Liver (tissue), 7 donors: ENCODE measurements at regions not wholly inside any gene's neighbourhood (a gene's known extent, or its start where the extent isn't known, plus 50 kb on each side); places are given as distances from the start of the nearest gene placed in this dataset.

Source experiments
- DNase-seq: peaks from one replicate; pipeline ENCODE4 v3.0.0-alpha.2; 2017; ENCODE audit warnings: low spot score
- H3K27ac ChIP-seq, 2 donors: one replicate each; pipeline ENCODE4 v1.7.0; 2013; ENCODE audit warnings: inconsistent platforms in 2 of 2, low read length in 2 of 2, control low read depth in 1 of 2, low read depth in 1 of 2, mild to moderate bottlenecking in 1 of 2
- H3K27me3 ChIP-seq, 4 donors: one replicate each; pipeline versions ENCODE4 v1.6.1 to v1.7.0; 2013; ENCODE audit warnings: low read length in 3 of 4, inconsistent platforms in 1 of 4, mild to moderate bottlenecking in 1 of 4, moderate library complexity in 1 of 4; ENCODE audit not compliant: control insufficient read depth in 4 of 4, insufficient read depth in 4 of 4
- H3K36me3 ChIP-seq, 4 donors: one replicate each; pipeline versions ENCODE4 v1.6.1 to v1.7.0; 2013; ENCODE audit warnings: low read length in 3 of 4, mild to moderate bottlenecking in 3 of 4, low read depth in 1 of 4, moderate library complexity in 1 of 4; ENCODE audit not compliant: control insufficient read depth in 4 of 4, insufficient read depth in 3 of 4
- H3K4me1 ChIP-seq, 4 donors: one replicate each; pipeline versions ENCODE4 v1.6.1 to v1.7.0; 2013; ENCODE audit warnings: low read length in 3 of 4, mild to moderate bottlenecking in 3 of 4, moderate library complexity in 1 of 4; ENCODE audit not compliant: control insufficient read depth in 4 of 4, insufficient read depth in 4 of 4
- H3K4me3 ChIP-seq, 3 donors: one replicate each; pipeline versions ENCODE4 v1.6.1 to v1.7.0; 2013; ENCODE audit warnings: low read length in 3 of 3, control low read depth in 1 of 3, low read depth in 1 of 3, mild to moderate bottlenecking in 1 of 3
- H3K9ac ChIP-seq, 2 donors: one replicate each; pipeline ENCODE4 v1.7.0; 2013; ENCODE audit warnings: low read length in 2 of 2, mild to moderate bottlenecking in 2 of 2, moderate library complexity in 2 of 2, control low read depth in 1 of 2, low read depth in 1 of 2
- H3K9me3 ChIP-seq, 4 donors: one replicate each; pipeline versions ENCODE4 v1.6.1 to v1.7.0; 2013; ENCODE audit warnings: low read length in 3 of 4; ENCODE audit not compliant: control insufficient read depth in 4 of 4
- EGR1 ChIP-seq, 2 donors: IDR thresholded peaks; 2 replicates each; pipeline ENCODE4 v1.6.1; 2016 to 2018; ENCODE audit warnings: antibody characterized with exemption in 2 of 2, low read depth in 2 of 2
- FOXA1 ChIP-seq: IDR thresholded peaks from 2 replicates; pipeline ENCODE4 v1.6.1; 2016; ENCODE audit warnings: antibody characterized with exemption
- FOXA2 ChIP-seq: IDR thresholded peaks from 2 replicates; pipeline ENCODE4 v1.6.1; 2016; ENCODE audit warnings: antibody characterized with exemption
- GABPA ChIP-seq, 2 donors: IDR thresholded peaks in 1 of 2; conservative IDR thresholded peaks in 1 of 2; 2 replicates each; pipeline ENCODE4 v1.6.1; 2016; ENCODE audit warnings: antibody characterized with exemption in 2 of 2, mild to moderate bottlenecking in 1 of 2, moderate library complexity in 1 of 2
- HNF4A ChIP-seq, 2 donors: conservative IDR thresholded peaks; 2 replicates each; pipeline ENCODE4 v1.6.1; 2016; ENCODE audit warnings: antibody characterized with exemption in 2 of 2, mild to moderate bottlenecking in 2 of 2
- HNF4G ChIP-seq: IDR thresholded peaks from 2 replicates; pipeline ENCODE4 v1.6.1; 2016; ENCODE audit warnings: antibody characterized with exemption
- NR2F2 ChIP-seq: IDR thresholded peaks from 2 replicates; pipeline ENCODE4 v1.6.1; 2016; ENCODE audit warnings: antibody characterized with exemption
- RAD21 ChIP-seq, 2 donors: IDR thresholded peaks; 2 replicates each; pipeline ENCODE4 v1.6.1; 2016; ENCODE audit warnings: antibody characterized with exemption in 2 of 2, mild to moderate bottlenecking in 2 of 2
- SP1 ChIP-seq: IDR thresholded peaks from 2 replicates; pipeline ENCODE4 v1.6.1; 2018; ENCODE audit warnings: antibody characterized with exemption, mild to moderate bottlenecking
- TAF1 ChIP-seq: conservative IDR thresholded peaks from 2 replicates; pipeline ENCODE4 v1.6.1; 2016; ENCODE audit warnings: antibody characterized with exemption, mild to moderate bottlenecking
- YY1 ChIP-seq: IDR thresholded peaks from 2 replicates; pipeline ENCODE4 v1.6.1; 2016; ENCODE audit warnings: antibody characterized with exemption, mild to moderate bottlenecking
- TF ChIP-seq, protein P1 (sequence below): IDR thresholded peaks from 2 replicates; pipeline ENCODE4 v1.6.1; 2016; ENCODE audit warnings: antibody characterized with exemption
- TF ChIP-seq, protein P2 (sequence below): IDR thresholded peaks from 2 replicates; pipeline ENCODE4 v1.6.1; 2016; ENCODE audit warnings: antibody characterized with exemption
- TF ChIP-seq, protein P3 (sequence below): IDR thresholded peaks from 2 replicates; pipeline ENCODE4 v1.6.1; 2016; ENCODE audit warnings: antibody characterized with exemption, mild to moderate bottlenecking
- TF ChIP-seq, protein P4 (sequence below): fragments of 150-350 bp; IDR thresholded peaks from 2 replicates; pipeline ENCODE4 v1.5.1; 2017; ENCODE audit warnings: improper control_type of control experiment, low read depth, low read length; ENCODE audit not compliant: missing input control
- TF ChIP-seq, protein P5 (sequence below): IDR thresholded peaks from 2 replicates; pipeline ENCODE4 v1.6.1; 2016; ENCODE audit warnings: antibody characterized with exemption
- donor health status: healthy.
- donor health status: healthy.
- donor health status: healthy.
- donor health status: healthy.

DNA sequence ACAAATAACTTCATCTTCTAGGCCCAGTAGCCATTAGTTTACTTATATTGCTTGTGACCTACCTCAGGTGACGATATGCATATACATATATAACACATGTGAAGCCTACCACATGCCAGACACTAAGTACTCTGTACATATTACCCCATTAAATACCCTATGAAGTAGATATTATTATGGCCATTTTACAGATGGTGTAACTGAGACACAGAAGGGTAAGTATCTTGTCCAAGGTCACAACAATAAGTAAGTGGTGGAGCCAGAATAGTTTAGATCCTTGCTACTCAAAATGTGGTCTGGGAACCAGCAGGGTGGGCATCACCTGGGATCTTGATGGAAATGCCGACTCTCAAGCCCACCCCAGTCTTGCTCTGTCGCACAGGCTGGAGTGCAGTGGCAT, 78.1 kb upstream of the RAPGEF2 start (continued):
- TF ChIP-seq, protein P1, sequence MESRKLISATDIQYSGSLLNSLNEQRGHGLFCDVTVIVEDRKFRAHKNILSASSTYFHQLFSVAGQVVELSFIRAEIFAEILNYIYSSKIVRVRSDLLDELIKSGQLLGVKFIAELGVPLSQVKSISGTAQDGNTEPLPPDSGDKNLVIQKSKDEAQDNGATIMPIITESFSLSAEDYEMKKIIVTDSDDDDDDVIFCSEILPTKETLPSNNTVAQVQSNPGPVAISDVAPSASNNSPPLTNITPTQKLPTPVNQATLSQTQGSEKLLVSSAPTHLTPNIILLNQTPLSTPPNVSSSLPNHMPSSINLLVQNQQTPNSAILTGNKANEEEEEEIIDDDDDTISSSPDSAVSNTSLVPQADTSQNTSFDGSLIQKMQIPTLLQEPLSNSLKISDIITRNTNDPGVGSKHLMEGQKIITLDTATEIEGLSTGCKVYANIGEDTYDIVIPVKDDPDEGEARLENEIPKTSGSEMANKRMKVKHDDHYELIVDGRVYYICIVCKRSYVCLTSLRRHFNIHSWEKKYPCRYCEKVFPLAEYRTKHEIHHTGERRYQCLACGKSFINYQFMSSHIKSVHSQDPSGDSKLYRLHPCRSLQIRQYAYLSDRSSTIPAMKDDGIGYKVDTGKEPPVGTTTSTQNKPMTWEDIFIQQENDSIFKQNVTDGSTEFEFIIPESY, result no peak
- no peak for TF ChIP-seq HNF4A (conservative IDR thresholded peaks at IDR 0.05)
- TF ChIP-seq TAF1, result no peak
- TF ChIP-seq FOXA2, result no peak
- no peak for TF ChIP-seq GABPA (IDR thresholded peaks at IDR 0.05 in 1 of 2, conservative IDR thresholded peaks at IDR 0.05 in 1 of 2)
- no peak for TF ChIP-seq RAD21 (IDR thresholded peaks at IDR 0.05)
- TF ChIP-seq, protein P2, sequence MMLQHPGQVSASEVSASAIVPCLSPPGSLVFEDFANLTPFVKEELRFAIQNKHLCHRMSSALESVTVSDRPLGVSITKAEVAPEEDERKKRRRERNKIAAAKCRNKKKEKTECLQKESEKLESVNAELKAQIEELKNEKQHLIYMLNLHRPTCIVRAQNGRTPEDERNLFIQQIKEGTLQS, result no peak
- no peak for TF ChIP-seq HNF4G

DNA sequence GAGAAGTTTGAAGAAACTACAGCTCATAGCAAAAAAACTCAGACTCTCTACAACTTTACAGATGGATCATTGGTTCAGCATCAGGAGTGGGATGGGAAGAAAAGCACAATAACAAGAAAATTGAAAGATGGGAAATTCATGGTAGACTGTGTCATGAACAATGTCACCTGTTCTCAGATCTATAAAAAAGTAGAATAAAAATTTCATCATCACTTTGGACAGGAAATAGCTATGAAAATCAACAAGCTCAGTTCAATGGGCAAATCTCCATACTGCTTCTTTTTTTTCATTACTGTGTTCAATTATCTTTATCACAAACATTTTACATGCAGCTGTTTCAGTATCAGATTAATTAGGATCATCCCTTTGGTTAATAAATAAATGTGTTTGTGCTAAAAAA, 76.5 kb upstream of the RAPGEF2 start:
- TF ChIP-seq HNF4G, result no peak
- TF ChIP-seq FOXA1, result no peak
- TF ChIP-seq HNF4A (conservative IDR thresholded peaks at IDR 0.05), result no peak
- TF ChIP-seq, protein P3, sequence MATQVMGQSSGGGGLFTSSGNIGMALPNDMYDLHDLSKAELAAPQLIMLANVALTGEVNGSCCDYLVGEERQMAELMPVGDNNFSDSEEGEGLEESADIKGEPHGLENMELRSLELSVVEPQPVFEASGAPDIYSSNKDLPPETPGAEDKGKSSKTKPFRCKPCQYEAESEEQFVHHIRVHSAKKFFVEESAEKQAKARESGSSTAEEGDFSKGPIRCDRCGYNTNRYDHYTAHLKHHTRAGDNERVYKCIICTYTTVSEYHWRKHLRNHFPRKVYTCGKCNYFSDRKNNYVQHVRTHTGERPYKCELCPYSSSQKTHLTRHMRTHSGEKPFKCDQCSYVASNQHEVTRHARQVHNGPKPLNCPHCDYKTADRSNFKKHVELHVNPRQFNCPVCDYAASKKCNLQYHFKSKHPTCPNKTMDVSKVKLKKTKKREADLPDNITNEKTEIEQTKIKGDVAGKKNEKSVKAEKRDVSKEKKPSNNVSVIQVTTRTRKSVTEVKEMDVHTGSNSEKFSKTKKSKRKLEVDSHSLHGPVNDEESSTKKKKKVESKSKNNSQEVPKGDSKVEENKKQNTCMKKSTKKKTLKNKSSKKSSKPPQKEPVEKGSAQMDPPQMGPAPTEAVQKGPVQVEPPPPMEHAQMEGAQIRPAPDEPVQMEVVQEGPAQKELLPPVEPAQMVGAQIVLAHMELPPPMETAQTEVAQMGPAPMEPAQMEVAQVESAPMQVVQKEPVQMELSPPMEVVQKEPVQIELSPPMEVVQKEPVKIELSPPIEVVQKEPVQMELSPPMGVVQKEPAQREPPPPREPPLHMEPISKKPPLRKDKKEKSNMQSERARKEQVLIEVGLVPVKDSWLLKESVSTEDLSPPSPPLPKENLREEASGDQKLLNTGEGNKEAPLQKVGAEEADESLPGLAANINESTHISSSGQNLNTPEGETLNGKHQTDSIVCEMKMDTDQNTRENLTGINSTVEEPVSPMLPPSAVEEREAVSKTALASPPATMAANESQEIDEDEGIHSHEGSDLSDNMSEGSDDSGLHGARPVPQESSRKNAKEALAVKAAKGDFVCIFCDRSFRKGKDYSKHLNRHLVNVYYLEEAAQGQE, result no peak
- TF ChIP-seq SP1, result no peak
- TF ChIP-seq FOXA2, result no peak
- TF ChIP-seq, protein P1, result no peak
- no peak for TF ChIP-seq GABPA (IDR thresholded peaks at IDR 0.05 in 1 of 2, conservative IDR thresholded peaks at IDR 0.05 in 1 of 2)
- TF ChIP-seq TAF1, result no peak
- TF ChIP-seq, protein P4, sequence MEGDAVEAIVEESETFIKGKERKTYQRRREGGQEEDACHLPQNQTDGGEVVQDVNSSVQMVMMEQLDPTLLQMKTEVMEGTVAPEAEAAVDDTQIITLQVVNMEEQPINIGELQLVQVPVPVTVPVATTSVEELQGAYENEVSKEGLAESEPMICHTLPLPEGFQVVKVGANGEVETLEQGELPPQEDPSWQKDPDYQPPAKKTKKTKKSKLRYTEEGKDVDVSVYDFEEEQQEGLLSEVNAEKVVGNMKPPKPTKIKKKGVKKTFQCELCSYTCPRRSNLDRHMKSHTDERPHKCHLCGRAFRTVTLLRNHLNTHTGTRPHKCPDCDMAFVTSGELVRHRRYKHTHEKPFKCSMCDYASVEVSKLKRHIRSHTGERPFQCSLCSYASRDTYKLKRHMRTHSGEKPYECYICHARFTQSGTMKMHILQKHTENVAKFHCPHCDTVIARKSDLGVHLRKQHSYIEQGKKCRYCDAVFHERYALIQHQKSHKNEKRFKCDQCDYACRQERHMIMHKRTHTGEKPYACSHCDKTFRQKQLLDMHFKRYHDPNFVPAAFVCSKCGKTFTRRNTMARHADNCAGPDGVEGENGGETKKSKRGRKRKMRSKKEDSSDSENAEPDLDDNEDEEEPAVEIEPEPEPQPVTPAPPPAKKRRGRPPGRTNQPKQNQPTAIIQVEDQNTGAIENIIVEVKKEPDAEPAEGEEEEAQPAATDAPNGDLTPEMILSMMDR, result no peak
- no peak for TF ChIP-seq YY1
- no peak for TF ChIP-seq EGR1 (IDR thresholded peaks at IDR 0.05; ENCODE audit: low read depth in 2 of 2)
- no peak for TF ChIP-seq NR2F2
- TF ChIP-seq, protein P5, sequence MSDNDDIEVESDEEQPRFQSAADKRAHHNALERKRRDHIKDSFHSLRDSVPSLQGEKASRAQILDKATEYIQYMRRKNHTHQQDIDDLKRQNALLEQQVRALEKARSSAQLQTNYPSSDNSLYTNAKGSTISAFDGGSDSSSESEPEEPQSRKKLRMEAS, result no peak
- no peak for TF ChIP-seq RAD21 (IDR thresholded peaks at IDR 0.05)
- H3K4me1 ChIP-seq, result no peaks in the 10 kb centered on the region
- no peak overlapping the region for H3K4me3 ChIP-seq
- H3K36me3 ChIP-seq, result no peaks in the 10 kb centered on the region
- no peak for DNase-seq
- no peak overlapping the region for H3K27ac ChIP-seq
- no peaks in the 10 kb centered on the region for H3K9me3 ChIP-seq
- H3K9ac ChIP-seq, result no peak overlapping the region
- H3K27me3 ChIP-seq, result no peaks in the 10 kb centered on the region
